ENCODE measurements at regions not wholly inside any gene's neighbourhood (a gene's known extent, or its start where the extent isn't known, plus 50 kb on each side); places are given as distances from the start of the nearest gene placed in this dataset.

DNA sequence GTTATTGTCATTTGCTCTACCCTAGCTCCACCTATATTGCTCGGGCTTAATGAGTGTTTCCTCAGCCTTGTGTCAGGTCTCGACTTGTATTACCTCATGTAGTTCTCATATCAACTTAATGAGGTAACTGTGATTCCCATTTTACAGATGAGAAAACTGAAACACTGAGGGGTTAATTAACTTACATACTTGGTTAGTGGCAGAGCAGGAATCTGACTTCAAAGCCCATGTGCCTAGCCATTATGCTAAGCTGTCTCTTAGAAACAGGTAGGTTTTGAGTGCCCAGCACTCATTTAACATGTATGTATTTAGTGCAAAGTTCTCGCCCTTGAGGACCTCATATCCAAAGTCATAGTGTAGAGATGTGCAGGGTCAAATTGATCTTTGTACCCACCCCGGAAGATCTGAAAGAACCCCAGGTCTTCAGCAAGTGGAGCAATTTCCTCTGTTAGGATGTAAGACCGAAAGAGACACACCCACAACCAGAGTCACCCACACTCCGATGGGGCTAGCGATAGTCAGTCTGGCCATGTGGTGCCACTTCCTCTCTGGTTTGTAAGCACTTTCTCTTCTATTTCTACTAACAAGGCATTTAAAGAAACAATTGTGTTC is 121.0 kb upstream of the SLC39A10 start (continued):
- TF ChIP-seq REST (IDR thresholded peaks at IDR 0.05; ENCODE audit: low read depth, low read length) (no peak), BHLHE40 (IDR thresholded peaks at IDR 0.05; ENCODE audit: borderline replicate concordance in 1 of 2, low read depth in 2 of 2, low read length in 1 of 2) (0 out of 4 replicates have a peak, but pooled peaks of 1 of the 2 experiments have one; percentile 25), PML (IDR thresholded peaks at IDR 0.05; ENCODE audit: low read length) (no peak), RB1 (IDR thresholded peaks at IDR 0.05; ENCODE audit: borderline replicate concordance) (no peak), POLR2AphosphoS2 (IDR thresholded peaks at IDR 0.05; ENCODE audit: low read depth, low read length) (no peak), CREM (IDR thresholded peaks at IDR 0.05; ENCODE audit: low read depth) (no peak), CHD2 (IDR thresholded peaks at IDR 0.05; ENCODE audit: borderline replicate concordance, low read depth, low read length) (no peak), NFYB (IDR thresholded peaks at IDR 0.05; ENCODE audit: insufficient read depth, low read depth, low read length) (no peak), ETV6 (conservative IDR thresholded peaks at IDR 0.05 in 1 of 2, IDR thresholded peaks at IDR 0.05 in 1 of 2; ENCODE audit: borderline replicate concordance in 1 of 2, low read depth in 1 of 2) (peak in 1 of 2 experiments; percentile 33; a peak in 1 of 4 replicates), MYC (IDR thresholded peaks at IDR 0.05; ENCODE audit: insufficient read depth, insufficient read length, insufficient replicate concordance, low read length, severe bottlenecking) (no peak), ZNF622 (IDR thresholded peaks at IDR 0.05) (no peak), TCF7 (IDR thresholded peaks at IDR 0.05; ENCODE audit: borderline replicate concordance) (no peak), TARDBP (IDR thresholded peaks at IDR 0.05; ENCODE audit: borderline replicate concordance) (no peak), SMAD1 (IDR thresholded peaks at IDR 0.05; ENCODE audit: low read depth, partially characterized antibody) (no peak), SRF (IDR thresholded peaks at IDR 0.05; ENCODE audit: low read depth in 2 of 2, low read length in 2 of 2) (no peak), HDGF (IDR thresholded peaks at IDR 0.05) (no peak), MTA2 (IDR thresholded peaks at IDR 0.05; ENCODE audit: low read depth) (peak; percentile 81), ZBTB33 (IDR thresholded peaks at IDR 0.05) (peak; percentile 29; the same call in 1 of the 2 replicates)
- TF ChIP-seq, protein P1, sequence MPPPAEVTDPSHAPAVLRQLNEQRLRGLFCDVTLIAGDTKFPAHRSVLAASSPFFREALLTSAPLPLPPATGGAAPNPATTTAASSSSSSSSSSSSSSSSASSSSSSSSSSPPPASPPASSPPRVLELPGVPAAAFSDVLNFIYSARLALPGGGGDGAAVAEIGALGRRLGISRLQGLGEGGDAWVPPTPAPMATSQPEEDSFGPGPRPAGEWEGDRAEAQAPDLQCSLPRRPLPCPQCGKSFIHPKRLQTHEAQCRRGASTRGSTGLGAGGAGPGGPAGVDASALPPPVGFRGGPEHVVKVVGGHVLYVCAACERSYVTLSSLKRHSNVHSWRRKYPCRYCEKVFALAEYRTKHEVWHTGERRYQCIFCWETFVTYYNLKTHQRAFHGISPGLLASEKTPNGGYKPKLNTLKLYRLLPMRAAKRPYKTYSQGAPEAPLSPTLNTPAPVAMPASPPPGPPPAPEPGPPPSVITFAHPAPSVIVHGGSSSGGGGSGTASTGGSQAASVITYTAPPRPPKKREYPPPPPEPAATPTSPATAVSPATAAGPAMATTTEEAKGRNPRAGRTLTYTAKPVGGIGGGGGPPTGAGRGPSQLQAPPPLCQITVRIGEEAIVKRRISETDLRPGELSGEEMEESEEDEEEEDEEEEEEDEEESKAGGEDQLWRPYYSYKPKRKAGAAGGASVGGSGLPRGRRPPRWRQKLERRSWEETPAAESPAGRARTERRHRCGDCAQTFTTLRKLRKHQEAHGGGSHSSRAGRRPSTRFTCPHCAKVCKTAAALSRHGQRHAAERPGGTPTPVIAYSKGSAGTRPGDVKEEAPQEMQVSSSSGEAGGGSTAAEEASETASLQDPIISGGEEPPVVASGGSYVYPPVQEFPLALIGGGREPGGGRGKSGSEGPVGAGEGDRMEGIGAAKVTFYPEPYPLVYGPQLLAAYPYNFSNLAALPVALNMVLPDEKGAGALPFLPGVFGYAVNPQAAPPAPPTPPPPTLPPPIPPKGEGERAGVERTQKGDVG (CRISPR knock-in tag; IDR thresholded peaks at IDR 0.05), result no peak

Data from GM12878 (cell line).